Ishikawa (cell line): ENCODE measurements at regions not wholly inside any gene's neighbourhood (a gene's known extent, or its start where the extent isn't known, plus 50 kb on each side); places are given as distances from the start of the nearest gene placed in this dataset.

Source experiments
- CEBPB ChIP-seq: IDR thresholded peaks from 2 replicates; pipeline ENCODE4 v1.6.1; 2012
- CREB1 ChIP-seq: IDR thresholded peaks from 2 replicates; pipeline ENCODE4 v1.6.1; 2012; ENCODE audit warnings: low read depth
- EGR1 ChIP-seq: IDR thresholded peaks from 2 replicates; pipeline ENCODE4 v1.6.1; 2012
- EP300 ChIP-seq: IDR thresholded peaks from 2 replicates; pipeline ENCODE4 v1.6.1; 2012; ENCODE audit warnings: borderline replicate concordance
- FOXM1 ChIP-seq: IDR thresholded peaks from 2 replicates; pipeline ENCODE4 v1.6.1; 2012; ENCODE audit warnings: low read depth, borderline replicate concordance
- NFIC ChIP-seq: IDR thresholded peaks from 2 replicates; pipeline ENCODE4 v1.6.1; 2012
- RAD21 ChIP-seq: IDR thresholded peaks from 2 replicates; pipeline ENCODE4 v1.6.1; 2012; ENCODE audit warnings: low read depth
- TAF1 ChIP-seq: IDR thresholded peaks from 2 replicates; pipeline ENCODE4 v1.6.1; 2012; ENCODE audit warnings: low read depth, mild to moderate bottlenecking
- TCF12 ChIP-seq: IDR thresholded peaks from 2 replicates; pipeline ENCODE4 v1.6.1; 2012; ENCODE audit warnings: low read depth
- TEAD4 ChIP-seq: IDR thresholded peaks from 2 replicates; pipeline ENCODE4 v1.6.1; 2012
- YY1 ChIP-seq: IDR thresholded peaks from 2 replicates; pipeline ENCODE4 v1.6.1; 2012; ENCODE audit warnings: low read depth
- ZBTB7A ChIP-seq: IDR thresholded peaks from 2 replicates; pipeline ENCODE4 v1.6.1; 2012; ENCODE audit warnings: low read depth
- TF ChIP-seq, protein P1 (sequence below): IDR thresholded peaks from 2 replicates; pipeline ENCODE4 v1.6.1; 2012
- TF ChIP-seq, protein P2 (sequence below): IDR thresholded peaks from 2 replicates; pipeline ENCODE4 v1.6.1; 2012
- TF ChIP-seq, protein P3 (sequence below): IDR thresholded peaks from 2 replicates; pipeline ENCODE4 v1.6.1; 2012; ENCODE audit warnings: low read depth, mild to moderate bottlenecking

DNA sequence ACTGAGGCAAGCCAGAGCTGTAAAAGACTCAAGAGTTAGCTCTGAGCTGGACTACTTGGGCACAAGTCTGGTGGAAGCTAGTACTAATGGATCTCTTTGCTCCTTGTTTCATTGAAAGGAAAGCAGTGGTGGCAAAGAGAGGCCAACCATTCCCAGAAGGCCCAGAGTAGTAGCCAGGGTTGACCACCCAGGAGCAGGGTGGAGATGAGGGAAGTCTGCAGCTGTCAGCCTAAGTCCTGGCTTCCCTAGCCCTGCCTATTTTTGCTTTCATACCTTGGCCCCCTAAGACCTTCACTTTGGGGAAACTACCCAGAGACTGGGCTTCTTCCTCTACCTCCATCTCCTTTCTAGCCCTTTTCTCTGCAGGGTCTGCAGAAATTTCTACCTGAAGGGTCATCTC lies 155.0 kb upstream of the NCAM1 start:
- TF ChIP-seq CREB1 (no peak), EGR1 (no peak), EP300 (no peak), YY1 (no peak), RAD21 (no peak), ZBTB7A (no peak), TAF1 (no peak), CEBPB (no peak), TCF12 (no peak), TEAD4 (no peak), NFIC (no peak), FOXM1 (no peak)
- TF ChIP-seq, protein P1, sequence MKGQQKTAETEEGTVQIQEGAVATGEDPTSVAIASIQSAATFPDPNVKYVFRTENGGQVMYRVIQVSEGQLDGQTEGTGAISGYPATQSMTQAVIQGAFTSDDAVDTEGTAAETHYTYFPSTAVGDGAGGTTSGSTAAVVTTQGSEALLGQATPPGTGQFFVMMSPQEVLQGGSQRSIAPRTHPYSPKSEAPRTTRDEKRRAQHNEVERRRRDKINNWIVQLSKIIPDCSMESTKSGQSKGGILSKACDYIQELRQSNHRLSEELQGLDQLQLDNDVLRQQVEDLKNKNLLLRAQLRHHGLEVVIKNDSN, result no peak
- TF ChIP-seq, protein P2, sequence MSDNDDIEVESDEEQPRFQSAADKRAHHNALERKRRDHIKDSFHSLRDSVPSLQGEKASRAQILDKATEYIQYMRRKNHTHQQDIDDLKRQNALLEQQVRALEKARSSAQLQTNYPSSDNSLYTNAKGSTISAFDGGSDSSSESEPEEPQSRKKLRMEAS, result no peak
- TF ChIP-seq, protein P3, sequence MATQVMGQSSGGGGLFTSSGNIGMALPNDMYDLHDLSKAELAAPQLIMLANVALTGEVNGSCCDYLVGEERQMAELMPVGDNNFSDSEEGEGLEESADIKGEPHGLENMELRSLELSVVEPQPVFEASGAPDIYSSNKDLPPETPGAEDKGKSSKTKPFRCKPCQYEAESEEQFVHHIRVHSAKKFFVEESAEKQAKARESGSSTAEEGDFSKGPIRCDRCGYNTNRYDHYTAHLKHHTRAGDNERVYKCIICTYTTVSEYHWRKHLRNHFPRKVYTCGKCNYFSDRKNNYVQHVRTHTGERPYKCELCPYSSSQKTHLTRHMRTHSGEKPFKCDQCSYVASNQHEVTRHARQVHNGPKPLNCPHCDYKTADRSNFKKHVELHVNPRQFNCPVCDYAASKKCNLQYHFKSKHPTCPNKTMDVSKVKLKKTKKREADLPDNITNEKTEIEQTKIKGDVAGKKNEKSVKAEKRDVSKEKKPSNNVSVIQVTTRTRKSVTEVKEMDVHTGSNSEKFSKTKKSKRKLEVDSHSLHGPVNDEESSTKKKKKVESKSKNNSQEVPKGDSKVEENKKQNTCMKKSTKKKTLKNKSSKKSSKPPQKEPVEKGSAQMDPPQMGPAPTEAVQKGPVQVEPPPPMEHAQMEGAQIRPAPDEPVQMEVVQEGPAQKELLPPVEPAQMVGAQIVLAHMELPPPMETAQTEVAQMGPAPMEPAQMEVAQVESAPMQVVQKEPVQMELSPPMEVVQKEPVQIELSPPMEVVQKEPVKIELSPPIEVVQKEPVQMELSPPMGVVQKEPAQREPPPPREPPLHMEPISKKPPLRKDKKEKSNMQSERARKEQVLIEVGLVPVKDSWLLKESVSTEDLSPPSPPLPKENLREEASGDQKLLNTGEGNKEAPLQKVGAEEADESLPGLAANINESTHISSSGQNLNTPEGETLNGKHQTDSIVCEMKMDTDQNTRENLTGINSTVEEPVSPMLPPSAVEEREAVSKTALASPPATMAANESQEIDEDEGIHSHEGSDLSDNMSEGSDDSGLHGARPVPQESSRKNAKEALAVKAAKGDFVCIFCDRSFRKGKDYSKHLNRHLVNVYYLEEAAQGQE, result no peak

DNA sequence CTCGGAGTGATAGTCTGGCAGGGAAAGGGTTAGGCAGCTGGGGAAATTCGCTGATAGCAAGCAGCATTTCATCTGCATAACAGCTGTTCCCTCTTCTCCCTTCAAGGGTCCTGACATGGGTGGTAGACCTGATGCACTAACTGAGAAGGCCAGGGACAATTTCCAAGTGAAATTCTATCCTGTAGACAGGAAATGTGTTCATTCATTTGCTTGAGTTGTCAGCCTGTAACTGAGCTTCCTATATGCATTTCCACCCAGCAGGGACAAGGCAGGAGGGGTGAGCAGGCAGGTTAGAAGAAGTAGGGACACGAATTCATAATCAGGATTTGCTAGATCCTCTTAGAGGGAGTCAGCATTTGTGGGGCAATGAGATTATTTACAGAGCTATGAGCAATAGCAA lies 154.3 kb upstream of the NCAM1 start:
- TF ChIP-seq TCF12 (no peak), FOXM1 (no peak), NFIC (no peak), TEAD4 (no peak), CEBPB (no peak), YY1 (no peak), EGR1 (no peak), ZBTB7A (no peak), TAF1 (no peak), EP300 (no peak)
- TF ChIP-seq, protein P1, result no peak
- TF ChIP-seq, protein P3, result no peak

DNA sequence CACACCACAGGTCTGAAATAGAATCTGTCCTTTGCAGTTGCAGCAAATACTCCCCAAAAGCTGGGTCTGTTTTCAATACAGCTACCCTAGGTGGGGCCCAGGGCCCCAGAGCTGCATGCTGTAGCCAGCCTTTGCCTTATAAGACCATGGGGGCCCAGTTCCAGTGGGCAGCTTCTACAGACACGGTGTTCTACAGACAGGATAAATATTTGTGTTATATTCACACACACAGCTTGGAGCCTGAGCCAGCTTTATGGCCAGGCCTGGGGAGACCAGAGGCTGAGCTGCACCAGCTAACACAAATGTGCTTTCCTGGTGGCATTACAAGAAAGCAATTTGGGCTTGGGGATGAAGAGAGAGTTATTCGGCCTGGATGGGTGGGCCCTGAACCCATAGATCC lies 151.8 kb upstream of the NCAM1 start:
- TF ChIP-seq EP300, result no peak
- no peak for TF ChIP-seq FOXM1
- no peak for TF ChIP-seq RAD21
- no peak for TF ChIP-seq CEBPB
- TF ChIP-seq EGR1, result no peak
- no peak for TF ChIP-seq NFIC
- no peak for TF ChIP-seq CREB1
- TF ChIP-seq TEAD4, result no peak
- TF ChIP-seq, protein P1, result no peak
- TF ChIP-seq TCF12, result no peak
- TF ChIP-seq, protein P3, result no peak
- no peak for TF ChIP-seq ZBTB7A
- no peak for TF ChIP-seq TAF1
- TF ChIP-seq, protein P2, result no peak
- no peak for TF ChIP-seq YY1

DNA sequence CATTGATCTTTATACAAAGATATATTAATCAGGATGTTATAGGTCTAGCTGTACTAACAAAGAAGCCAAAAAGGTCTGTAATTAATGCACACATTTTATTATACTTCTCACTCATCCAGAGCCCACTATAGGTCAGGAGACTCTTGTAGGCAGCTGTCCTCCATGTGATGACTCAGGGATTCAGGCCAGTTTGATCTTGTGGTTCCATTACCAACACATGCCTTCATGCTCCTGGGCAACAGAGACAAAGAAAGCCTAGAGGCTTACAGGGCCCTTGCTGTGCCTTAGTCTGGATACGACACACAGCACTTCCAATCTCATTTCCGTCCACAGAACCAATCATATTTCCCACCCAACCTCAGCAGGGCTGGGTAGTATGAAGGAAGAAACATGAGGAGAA lies 150.3 kb upstream of the NCAM1 start:
- TF ChIP-seq FOXM1 (no peak), EGR1 (no peak), TCF12 (no peak), NFIC (no peak)
- TF ChIP-seq, protein P2, result no peak
- TF ChIP-seq, protein P1, result no peak
